OCI-LY7 (cell line): ENCODE measurements at regions not wholly inside any gene's neighbourhood (a gene's known extent, or its start where the extent isn't known, plus 50 kb on each side); places are given as distances from the start of the nearest gene placed in this dataset.

ENCODE experiments used
- CTCF ChIP-seq: fragments of 200-600 bp; sonication (generic); conservative IDR thresholded peaks from 2 replicates; pipeline ENCODE4 v1.5.1; 2014; ENCODE audit warnings: mild to moderate bottlenecking, antibody characterized with exemption, low read length, moderate library complexity, mixed read lengths
- EZH2phosphoT487 ChIP-seq: fragments of 200-600 bp; sonication (generic); IDR thresholded peaks from 2 replicates; pipeline ENCODE4 v1.6.1; 2018; ENCODE audit warnings: low read depth, borderline replicate concordance, mild to moderate bottlenecking, mixed run types, antibody characterized with exemption, low read length, moderate library complexity, mixed read lengths

GRCh38 chr3:193911784-193912340 lies 224.1 kb upstream of the HES1 start:
- no peak for TF ChIP-seq CTCF
- TF ChIP-seq EZH2phosphoT487, result no peak
